HCT116 (cell line): ENCODE measurements at regions not wholly inside any gene's neighbourhood (a gene's known extent, or its start where the extent isn't known, plus 50 kb on each side); places are given as distances from the start of the nearest gene placed in this dataset.

Experiments used
- ATAC-seq: fragments of 200-7000 bp; cut with Tn5 transposase; 2 replicates; pipeline ENCODE4 v1.9.1; 2020; ENCODE audit warnings: mild to moderate bottlenecking, moderate library complexity
- BruUV-seq: library from RNA; stranded (reverse); fragments of 400-500 nt; replicated peaks from 2 replicates; lab custom pipeline; 2021; lab: Mats Ljungman, UMichigan
- CTCF ChIA-PET: fragments of 300-600 bp; sonication (Branson Sonifier 250); formaldehyde crosslinking; loops from one replicate; lab custom pipeline; 2021; ENCODE audit warnings: antibody characterized with exemption; lab: Charles Lee
- POLR2A ChIA-PET: fragments of 300-600, 350-600 bp; sonication (Branson Sonifier 250); formaldehyde crosslinking; loops from one replicate; lab custom pipeline; 2021; ENCODE audit warnings: antibody characterized with exemption; lab: Charles Lee
- RAD21 ChIA-PET, 2 experiments: fragments of 300-600 bp; sonication (Branson Sonifier 250); formaldehyde crosslinking; loops; one replicate each; lab custom pipeline; 2023; ENCODE audit warnings: low total read pairs in 2 of 2; ENCODE audit not compliant: uncharacterized antibody in 2 of 2, unreplicated experiment in 2 of 2, low non-redundant PET in 1 of 2; lab: Charles Lee
- DNase-seq: peaks from one replicate; pipeline ENCODE4 v3.0.0-alpha.2; 2010; ENCODE audit warnings: low read depth, low spot score
- H2AFZ ChIP-seq: fragments of 200-600 bp; shearing (Covaris generic), sonication (generic); 2 replicates; pipeline ENCODE4 v1.6.1; 2017; ENCODE audit warnings: low read depth, mixed run types, mixed read lengths, antibody characterized with exemption, low read length; ENCODE audit not compliant: poor library complexity, severe bottlenecking
- H3K27ac ChIP-seq: 2 replicates; pipeline ENCODE4 v1.5.1; 2012; ENCODE audit warnings: low read depth, low read length
- H3K27me3 ChIP-seq: fragments of 200-600 bp; sonication (generic); 2 replicates; pipeline ENCODE4 v1.6.1; 2016; ENCODE audit warnings: mixed run types, low read length, mixed read lengths; ENCODE audit not compliant: insufficient read depth
- H3K36me3 ChIP-seq, 2 experiments: fragments of 200-500 bp in 1 of 2; fragments of 200-600 bp in 1 of 2; sonication (Bioruptor generic) in 1 of 2; sonication (generic) in 1 of 2; 2 replicates each; pipeline versions ENCODE4 v1.5.1 to v1.6.1; 2014 to 2016; ENCODE audit warnings: low read length in 2 of 2, inconsistent platforms in 1 of 2, mixed read lengths in 1 of 2, mixed run types in 1 of 2; ENCODE audit not compliant: insufficient read depth in 2 of 2, control insufficient read depth in 1 of 2
- H3K4me1 ChIP-seq, 2 experiments: fragments of 200-600 bp in 1 of 2; sonication (generic) in 1 of 2; 2 replicates each; pipeline versions ENCODE4 v1.5.1 to v1.6.1; 2012 to 2017; ENCODE audit warnings: low read length in 2 of 2, inconsistent platforms in 1 of 2, mild to moderate bottlenecking in 1 of 2, mixed read lengths in 1 of 2, mixed run types in 1 of 2, moderate library complexity in 1 of 2; ENCODE audit not compliant: insufficient read depth in 2 of 2, control insufficient read depth in 1 of 2
- H3K4me2 ChIP-seq: fragments of 200-600 bp; sonication (generic); 2 replicates; pipeline ENCODE4 v1.6.1; 2017; ENCODE audit warnings: mixed run types, low read length, mixed read lengths
- H3K4me3 ChIP-seq, 2 experiments: fragments of 200-600 bp in 1 of 2; sonication (generic) in 1 of 2; replicated peaks in 1 of 2; 2 replicates each; pipeline ENCODE4 v1.5.1; 2011 to 2016; ENCODE audit warnings: low read length in 2 of 2, control low read depth in 1 of 2, low read depth in 1 of 2, mild to moderate bottlenecking in 1 of 2, mixed read lengths in 1 of 2, mixed run types in 1 of 2
- H3K79me2 ChIP-seq: fragments of 200-600 bp; sonication (generic); 2 replicates; pipeline ENCODE4 v1.6.1; 2017; ENCODE audit warnings: mild to moderate bottlenecking, mixed run types, low read length, moderate library complexity, mixed read lengths; ENCODE audit not compliant: insufficient read depth
- H3K9ac ChIP-seq: fragments of 200-600 bp; sonication (generic); 2 replicates; pipeline ENCODE4 v1.6.1; 2016; ENCODE audit warnings: low read length, mixed read lengths
- H3K9me2 ChIP-seq: fragments of 200-600 bp; sonication (generic), shearing (Covaris generic); 2 replicates; pipeline ENCODE4 v1.6.1; 2017; ENCODE audit warnings: mixed run types, mild to moderate bottlenecking, moderate library complexity; ENCODE audit not compliant: insufficient read depth
- H3K9me3 ChIP-seq, 2 experiments: fragments of 200-500 bp in 1 of 2; fragments of 200-600 bp in 1 of 2; sonication (Bioruptor generic) in 1 of 2; sonication (generic) in 1 of 2; 2 replicates each; pipeline ENCODE4 v1.6.1; 2014 to 2017; ENCODE audit warnings: low read length in 2 of 2, mixed read lengths in 2 of 2, inconsistent platforms in 1 of 2, low read depth in 1 of 2, mild to moderate bottlenecking in 1 of 2, mixed run types in 1 of 2, moderate library complexity in 1 of 2; ENCODE audit not compliant: control insufficient read depth in 1 of 2, insufficient read depth in 1 of 2
- H4K20me1 ChIP-seq: fragments of 200-600 bp; sonication (generic), shearing (Covaris generic); 2 replicates; pipeline ENCODE4 v1.6.1; 2017; ENCODE audit warnings: mixed run types, mild to moderate bottlenecking, moderate library complexity; ENCODE audit not compliant: insufficient read depth
- CBX3 ChIP-seq: IDR thresholded peaks from 2 replicates; pipeline ENCODE4 v1.6.1; 2012; ENCODE audit warnings: low read depth
- CEBPB ChIP-seq: IDR thresholded peaks from 2 replicates; pipeline ENCODE4 v1.6.1; 2012; ENCODE audit warnings: low read depth
- ELF1 ChIP-seq: IDR thresholded peaks from 2 replicates; pipeline ENCODE4 v1.6.1; 2012; ENCODE audit warnings: low read depth, borderline replicate concordance
- EZH2 ChIP-seq: fragments of 200-600 bp; sonication (generic); IDR thresholded peaks from 2 replicates; pipeline ENCODE4 v1.6.1; 2017; ENCODE audit warnings: antibody characterized with exemption, mixed run types
- EZH2phosphoT487 ChIP-seq: fragments of 200-600 bp; IDR thresholded peaks from 2 replicates; pipeline ENCODE4 v1.6.1; 2018; ENCODE audit warnings: antibody characterized with exemption, borderline replicate concordance
- JUND ChIP-seq: IDR thresholded peaks from 2 replicates; pipeline ENCODE4 v1.6.1; 2012
- SIN3A ChIP-seq: IDR thresholded peaks from 2 replicates; pipeline ENCODE4 v1.6.1; 2012; ENCODE audit warnings: low read depth
- ZFX ChIP-seq: fragments of 450-650 bp; IDR thresholded peaks from 2 replicates; pipeline ENCODE4 v1.6.1; 2017
- ZNF274 ChIP-seq: fragments of 200-500 bp; sonication (Bioruptor generic); IDR thresholded peaks from 2 replicates; pipeline ENCODE4 v1.6.1; 2014; ENCODE audit warnings: mild to moderate bottlenecking, low read depth, low read length, inconsistent platforms
- intact Hi-C: fragments of 100-400 bp; cut with micrococcal nuclease; formaldehyde crosslinking; loops from 2 replicates; pipeline ENCODE4 v1.10.0; 2022
- TF ChIP-seq, protein P1 (sequence below): IDR thresholded peaks from 2 replicates; pipeline ENCODE4 v1.6.1; 2012

DNA sequence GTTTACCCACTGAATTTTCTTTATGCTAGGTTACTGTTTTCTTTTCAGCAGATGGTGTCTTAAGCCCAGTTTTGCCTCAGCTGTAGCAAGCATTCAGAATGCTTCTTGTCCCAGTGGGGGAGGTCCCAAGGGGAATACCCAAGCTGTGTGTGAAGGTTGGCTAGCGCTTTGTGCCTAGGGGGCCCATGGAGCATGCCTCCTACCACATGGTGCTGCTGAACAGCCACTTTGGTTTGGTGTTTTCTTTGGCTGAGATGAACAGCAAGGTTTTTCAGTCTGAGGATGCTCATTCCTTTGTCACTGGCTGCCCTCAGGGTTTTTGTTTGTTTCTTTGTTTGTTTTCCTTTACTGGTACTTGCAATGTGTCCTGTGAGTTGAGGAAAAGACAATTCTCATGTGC is 99.0 kb downstream of the PCDH20 start:
- H3K4me1 ChIP-seq, result no peaks in the 10 kb centered on the region
- no peak for TF ChIP-seq JUND
- RAD21 ChIA-PET, result no interaction called here
- H3K4me3 ChIP-seq, result no peak overlapping the region
- H3K79me2 ChIP-seq, result no peaks in the 10 kb centered on the region
- ATAC-seq (no peak), DNase-seq (no peak)
- no peak overlapping the region for H3K4me2 ChIP-seq
- peaks cover 3 to 5% of the 10 kb centered on the region in 2 experiments; a peak in 1 of 4 replicates for H3K9me3 ChIP-seq
- no peaks in the 10 kb centered on the region for H3K27me3 ChIP-seq
- intact Hi-C loops, result no loop called here
- no peaks in the 10 kb centered on the region for H3K36me3 ChIP-seq
- H3K9me2 ChIP-seq, result no peaks in the 10 kb centered on the region
- H3K27ac ChIP-seq, result no peak overlapping the region
- H4K20me1 ChIP-seq, result no peaks in the 10 kb centered on the region
- BruUV-seq, result no TSS peak
- no peak overlapping the region for H3K9ac ChIP-seq
- POLR2A ChIA-PET, result no interaction called here
- CTCF ChIA-PET, result no interaction called here
- no peak overlapping the region for H2AFZ ChIP-seq

DNA sequence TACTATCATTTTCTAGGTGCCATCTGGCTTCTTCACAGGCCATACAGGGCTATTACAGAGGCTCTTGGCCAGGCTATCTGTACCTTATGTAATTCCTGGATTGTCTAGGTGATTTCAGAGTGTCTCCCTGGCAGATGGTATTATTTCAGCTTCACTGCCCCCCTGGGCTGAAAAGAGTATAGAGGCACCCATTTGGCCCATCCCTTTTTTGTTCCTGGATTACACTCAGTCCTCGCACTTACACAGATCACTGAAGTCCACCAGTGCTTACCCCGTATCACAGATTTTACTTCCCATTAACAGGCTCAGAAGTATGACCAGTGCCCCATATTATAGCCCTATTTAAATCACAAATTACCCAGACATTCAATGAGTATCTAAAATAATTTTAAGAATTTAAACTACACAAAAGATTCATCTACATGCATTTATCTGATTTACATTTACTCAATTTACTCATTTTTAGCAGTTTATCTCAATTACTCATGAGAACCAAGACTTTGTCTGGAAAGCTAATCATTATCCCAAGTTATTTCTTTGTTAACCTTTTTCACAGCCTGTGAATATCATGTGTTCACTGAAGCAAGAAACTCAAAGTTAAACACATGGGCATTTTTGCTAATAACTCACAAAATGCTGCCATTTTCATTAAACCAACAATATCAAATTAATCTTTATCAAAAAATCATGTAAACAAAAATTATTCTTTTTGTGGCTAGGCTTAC is 121.0 kb downstream of the PCDH20 start:
- no peak overlapping the region for H3K4me3 ChIP-seq
- H3K4me1 ChIP-seq, result no peaks in the 10 kb centered on the region
- TF ChIP-seq EZH2, result no peak
- no peak for TF ChIP-seq CBX3
- no peak for TF ChIP-seq SIN3A
- TF ChIP-seq, protein P1, sequence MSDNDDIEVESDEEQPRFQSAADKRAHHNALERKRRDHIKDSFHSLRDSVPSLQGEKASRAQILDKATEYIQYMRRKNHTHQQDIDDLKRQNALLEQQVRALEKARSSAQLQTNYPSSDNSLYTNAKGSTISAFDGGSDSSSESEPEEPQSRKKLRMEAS, result no peak
- TF ChIP-seq CEBPB, result no peak
- TF ChIP-seq ZFX, result no peak
- TF ChIP-seq ZNF274, result no peak
- TF ChIP-seq ELF1, result no peak
- no peak for TF ChIP-seq EZH2phosphoT487
- H3K9me3 ChIP-seq, result no peaks in the 10 kb centered on the region
- H4K20me1 ChIP-seq, result no peaks in the 10 kb centered on the region
- intact Hi-C loops, result no loop called here
- RAD21 ChIA-PET, result no interaction called here
- DNase-seq, result no peak
- H3K36me3 ChIP-seq, result no peaks in the 10 kb centered on the region
- H3K9me2 ChIP-seq, result no peaks in the 10 kb centered on the region
- POLR2A ChIA-PET, result no interaction called here
- no peak overlapping the region for H3K9ac ChIP-seq
- no peak overlapping the region for H3K27ac ChIP-seq
- H3K4me2 ChIP-seq, result no peak overlapping the region
- CTCF ChIA-PET, result no interaction called here
- ATAC-seq, result no peak
- no peaks in the 10 kb centered on the region for H3K79me2 ChIP-seq
- BruUV-seq, result no TSS peak
- H3K27me3 ChIP-seq, result no peaks in the 10 kb centered on the region
- no peak overlapping the region for H2AFZ ChIP-seq
